ENCODE measurements at regions not wholly inside any gene's neighbourhood (a gene's known extent, or its start where the extent isn't known, plus 50 kb on each side); places are given as distances from the start of the nearest gene placed in this dataset.

DNA sequence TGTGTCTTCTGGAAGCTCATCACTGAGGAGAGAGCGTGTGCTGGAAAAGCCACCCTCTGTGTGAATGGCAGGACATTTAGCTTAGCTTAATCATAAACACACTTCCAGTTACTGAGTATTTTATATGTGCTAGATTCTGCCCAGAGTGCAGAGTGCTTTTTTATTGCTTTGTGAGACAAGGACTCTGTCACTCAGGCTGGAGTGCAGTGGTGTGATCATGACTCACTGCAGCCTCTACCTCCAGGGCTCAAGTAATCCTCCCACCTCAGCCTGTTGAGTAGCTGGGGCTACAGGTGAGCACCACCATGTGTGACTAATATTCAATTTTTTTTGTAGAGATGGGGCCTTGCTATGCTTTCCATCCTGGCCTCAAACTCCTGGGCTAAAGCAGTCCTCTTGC, 61.4 kb upstream of the IRX3 start:
- no peak for TF ChIP-seq CTCF (IDR thresholded peaks at IDR 0.05; ENCODE audit: low read depth, low read length)
- H3K4me3 ChIP-seq (ENCODE audit: low read depth, low read length): no peak overlapping the region

GRCh38 chr16:54346041-54346440, 59.5 kb upstream of the IRX3 start:
- H3K4me3 ChIP-seq (ENCODE audit: low read depth, low read length): no peak overlapping the region
- TF ChIP-seq CTCF (IDR thresholded peaks at IDR 0.05; ENCODE audit: low read depth, low read length): no peak

- H3K4me3 ChIP-seq (ENCODE audit: low read depth, low read length): no peak overlapping the region
- TF ChIP-seq CTCF (IDR thresholded peaks at IDR 0.05; ENCODE audit: low read depth, low read length): no peak
These were observed 58.4 kb upstream of the IRX3 start for GRCh38 chr16:54344646-54345630.

DNA sequence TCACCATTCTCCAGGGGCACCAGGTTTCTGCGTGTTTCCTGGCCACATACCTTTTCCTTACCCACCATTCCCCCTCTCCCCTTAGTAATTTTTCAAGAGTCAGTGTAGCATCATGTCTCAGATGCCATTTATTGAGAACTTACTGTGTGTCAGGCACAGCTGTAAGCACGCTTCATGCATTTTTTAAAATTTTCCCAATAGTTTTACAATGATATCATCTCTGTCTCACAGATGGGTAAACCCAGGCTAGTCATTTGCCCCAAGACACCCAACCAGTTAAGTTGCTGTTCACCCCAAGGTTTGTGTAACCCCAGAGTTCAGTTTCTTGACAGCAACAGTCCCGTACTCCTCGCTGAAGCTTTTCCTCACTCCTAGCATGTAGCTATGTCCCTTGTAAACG, 56.4 kb upstream of the IRX3 start:
- H3K4me3 ChIP-seq (ENCODE audit: low read depth, low read length): no peak overlapping the region
- no peak for TF ChIP-seq CTCF (IDR thresholded peaks at IDR 0.05; ENCODE audit: low read depth, low read length)

DNA sequence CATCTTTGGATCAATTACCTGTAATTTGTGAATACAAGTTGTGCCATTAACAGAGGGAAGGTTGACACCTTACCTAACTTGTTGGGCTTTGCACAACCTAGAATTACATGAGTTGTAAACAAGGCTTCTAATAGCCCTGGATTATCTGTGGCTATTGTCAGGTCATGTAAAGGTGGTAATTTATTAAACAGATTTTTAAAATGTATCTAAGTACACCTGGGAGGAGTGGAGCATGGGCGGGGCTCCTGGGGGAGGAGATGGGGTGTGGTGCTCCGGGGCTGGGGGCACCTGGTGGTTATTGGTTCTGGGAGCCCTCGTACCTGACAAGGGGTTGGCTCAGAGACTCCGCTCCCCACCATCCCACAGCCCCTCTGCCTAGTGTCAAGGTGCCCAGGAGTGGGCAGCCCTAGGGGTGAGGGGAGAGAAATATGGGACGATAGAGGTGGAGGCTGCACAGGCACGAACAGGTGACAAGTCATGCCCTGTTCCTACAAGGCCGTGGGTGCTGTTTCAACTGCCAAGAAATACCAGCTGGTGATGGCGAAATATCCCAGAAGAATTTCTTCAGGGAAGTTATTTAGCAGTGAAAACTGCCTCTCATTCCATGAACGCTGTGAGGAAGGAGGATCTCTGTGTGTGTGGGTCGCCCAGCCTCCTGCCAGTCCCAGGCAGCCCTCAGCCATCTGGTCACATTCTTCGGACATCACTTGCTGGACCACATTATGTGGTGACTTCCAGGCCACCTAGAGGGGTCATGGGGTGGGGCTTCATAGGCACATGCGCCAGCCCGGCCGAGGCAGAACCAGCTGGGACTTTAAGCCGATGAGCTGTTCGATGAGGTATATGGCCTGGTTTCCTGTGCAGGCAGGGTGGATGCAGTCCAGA, 55.5 kb upstream of the IRX3 start:
- no peak overlapping the region for H3K4me3 ChIP-seq (ENCODE audit: low read depth, low read length)
- TF ChIP-seq CTCF (IDR thresholded peaks at IDR 0.05; ENCODE audit: low read depth, low read length): no peak

- no peak overlapping the region for H3K4me3 ChIP-seq (ENCODE audit: low read depth, low read length)
- no peak for TF ChIP-seq CTCF (IDR thresholded peaks at IDR 0.05; ENCODE audit: low read depth, low read length)
These were observed 53.9 kb upstream of the IRX3 start for GRCh38 chr16:54340531-54340930.

Data from WI38 (cell line).